CD4-positive, alpha-beta T cell (primary cell): ENCODE measurements at regions not wholly inside any gene's neighbourhood (a gene's known extent, or its start where the extent isn't known, plus 50 kb on each side); places are given as distances from the start of the nearest gene placed in this dataset.

Experiments used
- ATAC-seq: fragments of 200-7000 bp; cut with Tn5 transposase; one replicate; pipeline ENCODE4 v1.10.0; 2022; ENCODE audit warnings: mild to moderate bottlenecking; ENCODE audit not compliant: poor library complexity
- CTCF ChIA-PET: fragments of 350-600 bp; sonication (Branson Sonifier 250); formaldehyde crosslinking; loops from one replicate; lab custom pipeline; 2021; ENCODE audit warnings: antibody characterized with exemption, inconsistent platforms; lab: Charles Lee
- POLR2A ChIA-PET: fragments of 350-600 bp; sonication (Branson Sonifier 250); formaldehyde crosslinking; loops from one replicate; lab custom pipeline; 2021; ENCODE audit warnings: antibody characterized with exemption, inconsistent platforms; lab: Charles Lee
- DNase-seq, 14 experiments: peaks; one replicate each; pipeline ENCODE4 v3.0.0-alpha.2; 2013 to 2020; ENCODE audit warnings: mixed read lengths in 2 of 14
- H3K27ac ChIP-seq, 2 donors: one replicate each; pipeline versions ENCODE4 v1.5.1 to v1.7.0; 2013; ENCODE audit warnings: low read length in 2 of 2, low read depth in 1 of 2, mild to moderate bottlenecking in 1 of 2
- H3K27me3 ChIP-seq, 2 experiments: 1 replicate in 1 of 2; 2 replicates in 1 of 2; pipeline versions ENCODE4 v1.6.1 to v1.7.0; 2013; ENCODE audit warnings: low read length in 2 of 2, control low read depth in 1 of 2, mild to moderate bottlenecking in 1 of 2, moderate library complexity in 1 of 2; ENCODE audit not compliant: insufficient read depth in 2 of 2, control insufficient read depth in 1 of 2
- H3K36me3 ChIP-seq: one replicate; pipeline ENCODE4 v1.6.1; 2013; ENCODE audit warnings: low read length, control low read depth; ENCODE audit not compliant: insufficient read depth
- H3K4me1 ChIP-seq: one replicate; pipeline ENCODE4 v1.6.1; 2013; ENCODE audit warnings: low read length, control low read depth; ENCODE audit not compliant: insufficient read depth
- H3K4me3 ChIP-seq: one replicate; pipeline ENCODE4 v1.5.1; 2013; ENCODE audit warnings: mild to moderate bottlenecking, low read length, moderate library complexity
- H3K9me3 ChIP-seq, 2 experiments: 1 replicate in 1 of 2; 2 replicates in 1 of 2; pipeline versions ENCODE4 v1.6.1 to v1.7.0; 2013; ENCODE audit warnings: low read length in 2 of 2, mild to moderate bottlenecking in 2 of 2, control low read depth in 1 of 2, moderate library complexity in 1 of 2; ENCODE audit not compliant: control insufficient read depth in 1 of 2, insufficient read depth in 1 of 2
- H3K27ac Mint-ChIP-seq: one replicate; pipeline ENCODE4 v1.8.0; 2020; ENCODE audit warnings: mixed read lengths
- H3K27me3 Mint-ChIP-seq: one replicate; pipeline ENCODE4 v1.8.0; 2021; ENCODE audit warnings: mixed read lengths
- H3K36me3 Mint-ChIP-seq: one replicate; pipeline ENCODE4 v1.8.0; 2021; ENCODE audit warnings: low read depth, mixed read lengths
- H3K4me1 Mint-ChIP-seq: one replicate; pipeline ENCODE4 v1.8.0; 2021; ENCODE audit warnings: low read depth, mixed read lengths
- H3K4me3 Mint-ChIP-seq: one replicate; pipeline ENCODE4 v1.8.0; 2020; ENCODE audit warnings: mild to moderate bottlenecking, mixed read lengths
- H3K9me3 Mint-ChIP-seq: one replicate; pipeline ENCODE4 v1.8.0; 2020; ENCODE audit warnings: mixed read lengths
- CTCF ChIP-seq: fragments of 200-600 bp; IDR thresholded peaks from one replicate; pipeline ENCODE4 v1.8.0; 2022; ENCODE audit warnings: antibody characterized with exemption, mild to moderate bottlenecking
- intact Hi-C, 2 experiments: fragments of 100-400 bp; cut with DNase I in 1 of 2; cut with micrococcal nuclease in 1 of 2; formaldehyde crosslinking; loops; one replicate each; pipeline versions ENCODE4 v1.15.1 to v1.9.0; 2023 to 2025; cut with DNase I, micrococcal nuclease

- H3K4me1 ChIP-seq = peaks cover 6% of the 10 kb centered on the region
- no peaks in the 10 kb centered on the region for H3K9me3 Mint-ChIP-seq
- H3K27me3 Mint-ChIP-seq = peaks cover 72% of the 10 kb centered on the region
- TF ChIP-seq CTCF = no peak
- H3K9me3 ChIP-seq = peaks cover 0 to 12% of the 10 kb centered on the region in 2 experiments
- POLR2A ChIA-PET = no interaction called here
- H3K4me1 Mint-ChIP-seq = peaks cover 4% of the 10 kb centered on the region
- H3K36me3 Mint-ChIP-seq = no peaks in the 10 kb centered on the region
- H3K27ac ChIP-seq = no peak overlapping the region
- ATAC-seq = no peak
- no peaks in the 10 kb centered on the region for H3K36me3 ChIP-seq
- no peak overlapping the region for H3K4me3 ChIP-seq
- no peak overlapping the region for H3K27ac Mint-ChIP-seq
- CTCF ChIA-PET = no interaction called here
- peaks cover 31 to 51% of the 10 kb centered on the region in 2 experiments for H3K27me3 ChIP-seq
- intact Hi-C loops = no loop called here
- no peak for DNase-seq
- H3K4me3 Mint-ChIP-seq = no peak overlapping the region
Observed at GRCh38 chr14:103282932-103283331, 51.1 kb upstream of the EIF5 start.

- ATAC-seq = no peak
- CTCF ChIA-PET = no interaction called here
Observed at GRCh38 chr14:103283916-103284315, 50.1 kb upstream of the EIF5 start.

More at GRCh38 chr14:103283916-103284315, 50.1 kb upstream of the EIF5 start:
- H3K36me3 ChIP-seq = no peaks in the 10 kb centered on the region
- Mint-ChIP-seq H3K27me3 (peaks cover 74% of the 10 kb centered on the region), H3K36me3 (no peaks in the 10 kb centered on the region), H3K4me3 (no peak overlapping the region), H3K27ac (no peak overlapping the region), H3K9me3 (no peaks in the 10 kb centered on the region), H3K4me1 (peaks cover 4% of the 10 kb centered on the region)
- H3K4me1 ChIP-seq = peaks cover 4% of the 10 kb centered on the region
- peaks cover 23 to 44% of the 10 kb centered on the region in 2 experiments for H3K27me3 ChIP-seq
- TF ChIP-seq CTCF = no peak
- intact Hi-C loops = no loop called here
- no peak overlapping the region for H3K27ac ChIP-seq
- peaks cover 0 to 8% of the 10 kb centered on the region in 2 experiments for H3K9me3 ChIP-seq
- no peak for DNase-seq
- POLR2A ChIA-PET = no interaction called here
- no peak overlapping the region for H3K4me3 ChIP-seq
